ENCODE measurements at regions not wholly inside any gene's neighbourhood (a gene's known extent, or its start where the extent isn't known, plus 50 kb on each side); places are given as distances from the start of the nearest gene placed in this dataset.

DNA sequence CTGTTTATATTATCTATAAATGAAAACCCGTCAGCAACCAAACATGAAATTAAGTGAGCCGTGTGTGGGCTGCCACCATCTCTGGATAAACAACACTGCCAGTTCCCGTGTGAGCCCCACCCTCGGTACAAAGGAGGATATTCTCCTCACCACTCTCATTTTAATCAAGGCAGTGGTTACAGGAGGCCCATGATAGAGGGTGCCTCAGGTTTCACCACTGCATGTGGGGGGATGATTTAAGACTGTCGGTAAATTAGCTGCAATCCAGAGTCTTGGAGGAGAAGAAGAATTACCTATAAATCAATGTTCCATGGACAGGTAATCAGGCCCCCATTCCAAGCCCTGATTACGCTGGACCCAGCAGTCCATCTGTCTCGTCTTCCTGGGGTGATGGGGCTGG is 361.6 kb upstream of the SULF2 start:
- DNase-seq (ENCODE audit: low read depth, low spot score) = no peak
- no peak overlapping the region for H3K4me3 ChIP-seq (ENCODE audit: insufficient read length, low read depth)
- H3K27me3 ChIP-seq (ENCODE audit: insufficient read depth, insufficient read length) = no peaks in the 10 kb centered on the region
- H3K4me1 ChIP-seq (ENCODE audit: insufficient read depth, insufficient read length) = peaks cover 5% of the 10 kb centered on the region
- H3K36me3 ChIP-seq (ENCODE audit: insufficient read depth, insufficient read length, low read length) = no peaks in the 10 kb centered on the region
- H3K9me3 ChIP-seq (ENCODE audit: insufficient read depth, low read length) = 0 out of 2 replicates have a peak, but pooled peaks cover under 1% of the 10 kb centered on the region
- TF ChIP-seq YY1 (IDR thresholded peaks at IDR 0.05; ENCODE audit: insufficient read depth, insufficient read length) (no peak), SUZ12 (IDR thresholded peaks at IDR 0.05; ENCODE audit: extremely low read depth, insufficient read depth, insufficient read length) (no peak), ZNF274 (IDR thresholded peaks at IDR 0.05; ENCODE audit: low read depth, low read length) (no peak)
- no peak overlapping the region for H3K9ac ChIP-seq (ENCODE audit: insufficient read length, low read depth)

- no peak overlapping the region for H3K4me3 ChIP-seq (ENCODE audit: insufficient read length, low read depth)
- H3K4me1 ChIP-seq (ENCODE audit: insufficient read depth, insufficient read length) = peaks cover 5% of the 10 kb centered on the region
- H3K36me3 ChIP-seq (ENCODE audit: insufficient read depth, insufficient read length, low read length) = no peaks in the 10 kb centered on the region
- peaks cover 6% of the 10 kb centered on the region; the same call in 1 of the 2 replicates for H3K9me3 ChIP-seq (ENCODE audit: insufficient read depth, low read length)
- no peak overlapping the region for H3K9ac ChIP-seq (ENCODE audit: insufficient read length, low read depth)
- H3K27me3 ChIP-seq (ENCODE audit: insufficient read depth, insufficient read length) = no peaks in the 10 kb centered on the region
- DNase-seq (ENCODE audit: low read depth, low spot score) = no peak
- TF ChIP-seq SUZ12 (IDR thresholded peaks at IDR 0.05; ENCODE audit: extremely low read depth, insufficient read depth, insufficient read length) (no peak), YY1 (IDR thresholded peaks at IDR 0.05; ENCODE audit: insufficient read depth, insufficient read length) (no peak), ZNF274 (IDR thresholded peaks at IDR 0.05; ENCODE audit: low read depth, low read length) (no peak)
Observed at GRCh38 chr20:48146308-48146707, 361.0 kb upstream of the SULF2 start.

DNA sequence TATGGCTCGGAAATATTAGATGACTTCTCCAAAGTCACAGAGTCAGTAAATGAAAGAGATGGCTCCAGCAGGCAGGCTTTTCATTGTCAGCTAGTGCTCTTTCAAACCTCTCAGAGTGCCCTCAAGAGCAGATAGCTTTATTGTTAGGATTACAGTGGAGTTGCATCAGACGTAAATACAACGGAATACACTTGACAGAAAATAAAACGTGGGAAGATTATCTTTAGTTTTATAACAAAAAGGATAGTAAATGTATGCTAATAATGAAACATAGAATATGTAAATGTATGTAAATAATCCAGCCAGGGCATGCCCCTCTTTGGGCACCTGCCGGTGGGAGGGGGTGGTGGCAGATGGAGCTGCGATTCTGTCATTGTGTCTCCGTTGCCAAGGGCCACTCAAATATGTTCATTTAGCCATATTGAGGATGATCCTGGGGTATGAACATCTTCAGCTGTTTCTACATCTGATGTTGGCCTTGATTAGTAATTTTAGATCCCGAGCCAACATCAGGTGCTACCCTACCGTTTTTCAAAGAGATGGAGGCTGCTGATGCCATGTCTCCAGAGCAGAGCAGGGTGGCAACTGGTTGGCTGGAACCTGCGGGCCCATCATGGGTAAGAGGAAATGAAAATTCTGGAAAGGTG is 358.3 kb upstream of the SULF2 start:
- no peak for TF ChIP-seq ZNF274 (IDR thresholded peaks at IDR 0.05; ENCODE audit: low read depth, low read length)
- no peak for TF ChIP-seq YY1 (IDR thresholded peaks at IDR 0.05; ENCODE audit: insufficient read depth, insufficient read length)
- no peak for TF ChIP-seq SUZ12 (IDR thresholded peaks at IDR 0.05; ENCODE audit: extremely low read depth, insufficient read depth, insufficient read length)
- no peaks in the 10 kb centered on the region for H3K36me3 ChIP-seq (ENCODE audit: insufficient read depth, insufficient read length, low read length)
- H3K27me3 ChIP-seq (ENCODE audit: insufficient read depth, insufficient read length) = no peaks in the 10 kb centered on the region
- peaks cover 14% of the 10 kb centered on the region; the same call in 1 of the 2 replicates for H3K9me3 ChIP-seq (ENCODE audit: insufficient read depth, low read length)
- no peak overlapping the region for H3K9ac ChIP-seq (ENCODE audit: insufficient read length, low read depth)
- H3K4me3 ChIP-seq (ENCODE audit: insufficient read length, low read depth) = no peak overlapping the region
- peaks cover 5% of the 10 kb centered on the region for H3K4me1 ChIP-seq (ENCODE audit: insufficient read depth, insufficient read length)
- no peak for DNase-seq (ENCODE audit: low read depth, low spot score)

DNA sequence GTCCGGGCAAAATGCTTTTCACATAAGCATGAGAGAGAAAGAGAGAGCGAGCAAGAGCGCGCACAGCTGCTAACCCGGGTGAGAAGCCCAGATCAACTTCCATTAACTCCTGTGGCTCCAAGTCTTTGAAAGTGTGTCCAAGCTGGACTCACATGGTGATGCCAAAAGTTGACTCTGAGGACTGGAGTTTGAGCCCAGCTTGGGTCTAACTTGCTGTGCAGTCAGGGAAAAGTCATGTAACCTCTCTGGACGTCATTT is 357.2 kb upstream of the SULF2 start:
- Histone ChIP-seq H3K4me1 (ENCODE audit: insufficient read depth, insufficient read length) (peaks cover 5% of the 10 kb centered on the region), H3K36me3 (ENCODE audit: insufficient read depth, insufficient read length, low read length) (no peaks in the 10 kb centered on the region), H3K27me3 (ENCODE audit: insufficient read depth, insufficient read length) (no peaks in the 10 kb centered on the region), H3K4me3 (ENCODE audit: insufficient read length, low read depth) (no peak overlapping the region), H3K9ac (ENCODE audit: insufficient read length, low read depth) (no peak overlapping the region), H3K9me3 (ENCODE audit: insufficient read depth, low read length) (peaks cover 14% of the 10 kb centered on the region; the same call in 1 of the 2 replicates)
- DNase-seq (ENCODE audit: low read depth, low spot score) = no peak
- TF ChIP-seq SUZ12 (IDR thresholded peaks at IDR 0.05; ENCODE audit: extremely low read depth, insufficient read depth, insufficient read length) (no peak), ZNF274 (IDR thresholded peaks at IDR 0.05; ENCODE audit: low read depth, low read length) (no peak), YY1 (IDR thresholded peaks at IDR 0.05; ENCODE audit: insufficient read depth, insufficient read length) (no peak)

DNA sequence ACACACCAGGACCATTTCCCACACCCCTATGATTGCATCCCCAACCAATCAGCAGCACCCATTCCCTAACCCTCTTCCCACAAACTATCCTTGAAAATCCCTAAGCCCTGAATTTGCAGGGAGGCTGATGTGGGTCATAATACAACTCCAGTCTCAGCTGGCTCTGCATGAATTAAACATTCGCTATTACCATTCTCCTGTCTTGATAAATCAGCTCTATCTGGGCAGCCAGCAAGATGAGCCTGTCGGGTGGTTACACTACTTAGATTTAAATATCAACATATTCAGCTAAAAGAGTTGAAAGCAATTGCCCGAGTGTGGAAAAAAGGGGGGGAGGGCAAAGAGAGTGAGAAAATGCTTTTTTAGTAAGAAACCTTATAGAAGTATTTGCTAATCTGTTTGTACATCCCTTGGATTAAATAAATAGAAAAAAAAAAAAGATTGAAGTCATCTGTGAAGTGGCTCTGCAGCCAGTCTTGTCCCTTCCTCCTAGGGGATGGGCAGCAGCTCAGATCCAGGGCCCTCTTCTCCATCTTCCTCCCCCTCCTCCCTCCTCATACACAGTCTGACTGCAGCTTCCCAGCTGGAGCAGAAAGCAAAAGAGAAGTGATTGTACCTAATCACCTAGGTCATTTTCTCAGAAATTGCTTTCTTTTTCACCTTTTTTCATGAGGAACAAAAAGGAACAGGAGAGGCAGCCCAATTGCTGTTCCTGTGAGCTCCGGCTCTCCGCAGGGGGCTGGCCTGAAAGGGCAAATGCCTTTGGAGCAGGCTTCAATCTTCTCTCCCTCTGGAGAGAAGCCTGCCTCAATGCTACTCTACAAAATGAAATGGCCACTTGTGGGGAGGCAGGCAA is 356.6 kb upstream of the SULF2 start:
- DNase-seq (ENCODE audit: low read depth, low spot score) = no peak
- TF ChIP-seq YY1 (IDR thresholded peaks at IDR 0.05; ENCODE audit: insufficient read depth, insufficient read length) (no peak), SUZ12 (IDR thresholded peaks at IDR 0.05; ENCODE audit: extremely low read depth, insufficient read depth, insufficient read length) (no peak), ZNF274 (IDR thresholded peaks at IDR 0.05; ENCODE audit: low read depth, low read length) (no peak)

GRCh38 chr20:48139262-48140041 is 354.2 kb upstream of the SULF2 start:
- Histone ChIP-seq H3K27me3 (ENCODE audit: insufficient read depth, insufficient read length) (no peaks in the 10 kb centered on the region), H3K4me1 (ENCODE audit: insufficient read depth, insufficient read length) (peaks cover 5% of the 10 kb centered on the region), H3K4me3 (ENCODE audit: insufficient read length, low read depth) (no peak overlapping the region), H3K36me3 (ENCODE audit: insufficient read depth, insufficient read length, low read length) (no peaks in the 10 kb centered on the region), H3K9ac (ENCODE audit: insufficient read length, low read depth) (no peak overlapping the region), H3K9me3 (ENCODE audit: insufficient read depth, low read length) (peaks cover 14% of the 10 kb centered on the region; the same call in 1 of the 2 replicates)
- TF ChIP-seq SUZ12 (IDR thresholded peaks at IDR 0.05; ENCODE audit: extremely low read depth, insufficient read depth, insufficient read length) = no peak
- TF ChIP-seq YY1 (IDR thresholded peaks at IDR 0.05; ENCODE audit: insufficient read depth, insufficient read length) = no peak
- no peak for TF ChIP-seq ZNF274 (IDR thresholded peaks at IDR 0.05; ENCODE audit: low read depth, low read length)
- DNase-seq (ENCODE audit: low read depth, low spot score) = no peak

More for the DNA sequence above, 356.6 kb upstream of the SULF2 start:
- Histone ChIP-seq H3K9ac (ENCODE audit: insufficient read length, low read depth) (no peak overlapping the region), H3K4me1 (ENCODE audit: insufficient read depth, insufficient read length) (peaks cover 5% of the 10 kb centered on the region), H3K27me3 (ENCODE audit: insufficient read depth, insufficient read length) (no peaks in the 10 kb centered on the region), H3K36me3 (ENCODE audit: insufficient read depth, insufficient read length, low read length) (no peaks in the 10 kb centered on the region), H3K4me3 (ENCODE audit: insufficient read length, low read depth) (no peak overlapping the region), H3K9me3 (ENCODE audit: insufficient read depth, low read length) (peaks cover 14% of the 10 kb centered on the region; the same call in 1 of the 2 replicates)
